NB4 (cell line): ENCODE measurements at regions not wholly inside any gene's neighbourhood (a gene's known extent, or its start where the extent isn't known, plus 50 kb on each side); places are given as distances from the start of the nearest gene placed in this dataset.

Experiments
- CTCF ChIP-seq: IDR thresholded peaks from one replicate; pipeline ENCODE4 v1.5.1; 2012; ENCODE audit warnings: low read depth, low read length
- MAX ChIP-seq: IDR thresholded peaks from 2 replicates; pipeline ENCODE4 v1.6.1; 2011; ENCODE audit warnings: low read depth, low read length
- POLR2A ChIP-seq: IDR thresholded peaks from 2 replicates; pipeline ENCODE4 v1.6.1; 2011; ENCODE audit warnings: mild to moderate bottlenecking; ENCODE audit not compliant: insufficient read length; ENCODE audit errors: extremely low read depth

DNA sequence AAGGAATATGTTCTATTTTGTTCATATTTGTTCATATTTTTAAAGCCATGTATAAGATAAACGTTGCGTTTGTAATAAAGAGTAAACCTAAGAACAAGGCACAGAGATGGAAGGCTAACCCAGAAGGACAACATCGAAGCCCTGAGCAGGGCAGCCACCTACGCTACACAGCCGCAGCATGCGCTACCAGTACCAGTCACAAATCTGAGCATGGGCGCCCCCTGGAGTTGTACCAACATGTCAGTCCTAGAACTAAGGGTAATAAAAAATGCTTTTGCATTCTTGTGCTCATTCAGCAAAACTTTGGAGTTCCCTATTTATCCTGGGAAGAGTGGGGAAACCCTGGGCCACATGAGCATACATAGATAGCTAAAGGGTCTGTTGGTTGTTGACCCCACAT, 70.6 kb downstream of the PLEKHG1 start:
- TF ChIP-seq CTCF: peak; percentile 7
- TF ChIP-seq POLR2A: no peak
- TF ChIP-seq MAX: no peak
